NCI-H2196 treated with DMSO at 0.1 percent for 48 hours (cell line): ENCODE measurements at regions not wholly inside any gene's neighbourhood (a gene's known extent, or its start where the extent isn't known, plus 50 kb on each side); places are given as distances from the start of the nearest gene placed in this dataset.
A peak's percentile ranks its signal among the peaks of the same experiment; 100 is the strongest.

Source experiments
- DNase-seq: peaks from one replicate; lab custom pipeline; 2025; ENCODE audit not compliant: unreplicated experiment; lab: John Stamatoyannopoulos, UW

- DNase-seq, result peak; percentile 19
Observed at GRCh38 chr5:152271420-152271819, 133.7 kb downstream of the NMUR2 start.

DNA sequence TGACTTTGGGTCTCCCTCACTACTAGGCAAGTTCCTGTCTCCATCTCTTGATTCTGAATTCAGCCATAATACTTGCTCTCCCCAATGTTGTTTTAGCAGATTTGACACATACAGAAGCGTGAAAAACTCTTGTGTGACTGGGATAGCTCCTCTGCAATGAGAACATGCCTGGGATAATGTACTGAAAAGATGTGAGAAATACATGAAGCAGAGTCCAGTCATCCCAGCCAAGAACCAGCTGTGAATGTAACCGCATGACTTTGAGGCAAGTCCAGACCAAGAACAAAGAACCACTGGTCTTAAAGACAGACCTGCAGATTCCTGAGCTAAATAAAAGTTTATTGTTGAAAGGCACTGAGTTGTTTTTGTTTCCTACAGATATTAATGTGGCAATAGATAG lies 135.0 kb downstream of the NMUR2 start:
- no peak for DNase-seq

DNA sequence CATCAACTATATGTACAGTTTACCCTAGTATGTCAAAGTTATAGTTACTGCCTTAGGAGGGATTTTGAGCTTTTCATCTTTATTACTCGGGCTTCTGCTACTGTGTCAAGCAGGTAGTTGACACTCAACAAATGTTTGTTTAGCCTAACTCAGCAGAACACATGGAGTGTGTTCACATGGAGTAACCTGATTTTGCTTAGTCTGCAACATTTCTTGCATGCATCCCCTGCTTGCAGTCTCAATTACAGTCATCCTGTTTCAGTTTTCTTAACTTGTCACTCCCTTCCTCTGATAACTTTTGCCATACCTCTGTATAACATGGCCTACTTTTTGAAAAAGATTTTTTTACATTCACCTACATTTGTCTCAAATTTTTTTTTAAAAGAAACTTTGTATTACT lies 135.5 kb downstream of the NMUR2 start:
- no peak for DNase-seq

- no peak for DNase-seq
Observed at GRCh38 chr5:152264645-152265254, 140.3 kb downstream of the NMUR2 start.

GRCh38 chr5:152262667-152263066 lies 142.4 kb downstream of the NMUR2 start:
- DNase-seq, result no peak

GRCh38 chr5:152260940-152261339 lies 144.1 kb downstream of the NMUR2 start:
- no peak for DNase-seq

GRCh38 chr5:152259702-152260101 lies 145.4 kb downstream of the NMUR2 start:
- DNase-seq, result no peak

- DNase-seq, result no peak
Observed at GRCh38 chr5:152256580-152256979, 148.5 kb downstream of the NMUR2 start.

GRCh38 chr5:152255411-152255810 lies 149.7 kb downstream of the NMUR2 start:
- DNase-seq, result no peak

DNA sequence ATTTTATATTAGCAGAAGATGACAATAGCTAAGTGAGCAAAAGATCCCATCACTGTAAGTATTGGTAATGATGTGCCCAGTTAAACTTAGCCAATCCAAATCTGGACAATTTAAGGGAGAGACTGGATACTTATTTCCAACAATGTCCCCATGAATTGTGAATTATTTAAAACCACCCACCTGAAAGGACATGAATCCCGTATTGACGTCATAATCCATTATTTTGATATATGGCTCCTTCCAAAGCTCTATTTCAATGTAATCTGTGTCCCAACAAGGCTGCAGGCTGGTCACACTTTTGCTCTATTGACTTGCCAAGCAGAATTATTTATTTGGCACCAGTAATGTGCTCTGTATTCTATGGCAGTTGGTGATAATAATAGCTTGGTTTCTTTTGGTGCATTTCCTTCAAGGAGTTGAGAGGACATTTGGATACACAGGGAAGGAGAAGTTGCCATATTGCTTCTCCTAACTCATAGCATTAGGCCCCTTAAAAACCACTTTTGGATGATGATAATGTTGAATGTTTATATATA lies 157.2 kb downstream of the NMUR2 start:
- no peak for DNase-seq

DNA sequence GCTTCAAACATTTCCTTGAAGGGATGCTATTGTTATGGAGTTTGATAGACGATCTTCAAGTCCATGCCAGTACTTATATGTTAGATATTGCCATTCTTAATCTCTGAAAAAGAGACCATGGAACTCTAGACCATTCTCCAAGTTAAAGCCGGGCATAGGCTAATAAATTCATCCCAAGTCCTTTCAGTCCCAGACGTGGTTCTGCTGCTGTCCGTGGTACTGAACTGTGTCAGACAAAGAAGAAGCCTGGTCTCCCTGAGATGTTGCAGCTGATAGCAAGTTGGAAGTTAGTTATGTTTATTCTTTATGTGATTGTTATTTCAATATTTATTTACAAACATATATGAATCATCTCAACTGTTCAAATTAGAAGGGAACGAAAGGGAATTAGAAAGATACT lies 158.7 kb downstream of the NMUR2 start:
- DNase-seq, result no peak

GRCh38 chr5:152237531-152237930 lies 167.5 kb downstream of the NMUR2 start:
- DNase-seq, result no peak

GRCh38 chr5:152226191-152226590 lies 178.9 kb downstream of the NMUR2 start:
- DNase-seq, result no peak

GRCh38 chr5:152221721-152222629 lies 183.1 kb downstream of the NMUR2 start:
- DNase-seq, result no peak

DNA sequence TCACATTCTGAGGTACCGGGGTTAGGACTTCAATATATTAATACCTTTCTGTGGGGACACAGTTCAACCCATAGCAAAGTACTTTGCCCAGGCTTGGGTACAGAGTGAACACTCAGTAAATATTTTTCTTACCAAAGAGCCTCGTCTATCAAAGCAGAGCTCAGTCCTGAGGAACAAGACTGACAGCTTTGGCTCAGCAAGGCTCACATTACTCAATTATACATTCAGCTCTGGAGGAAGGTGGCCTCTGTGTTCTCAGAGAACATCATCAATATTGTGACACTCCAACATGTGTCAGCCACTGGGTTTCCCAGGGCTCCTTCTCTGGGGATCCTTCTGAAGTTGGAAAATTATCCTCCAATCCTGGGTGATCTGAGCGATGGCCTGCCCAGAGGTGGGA lies 186.4 kb downstream of the NMUR2 start:
- no peak for DNase-seq

DNA sequence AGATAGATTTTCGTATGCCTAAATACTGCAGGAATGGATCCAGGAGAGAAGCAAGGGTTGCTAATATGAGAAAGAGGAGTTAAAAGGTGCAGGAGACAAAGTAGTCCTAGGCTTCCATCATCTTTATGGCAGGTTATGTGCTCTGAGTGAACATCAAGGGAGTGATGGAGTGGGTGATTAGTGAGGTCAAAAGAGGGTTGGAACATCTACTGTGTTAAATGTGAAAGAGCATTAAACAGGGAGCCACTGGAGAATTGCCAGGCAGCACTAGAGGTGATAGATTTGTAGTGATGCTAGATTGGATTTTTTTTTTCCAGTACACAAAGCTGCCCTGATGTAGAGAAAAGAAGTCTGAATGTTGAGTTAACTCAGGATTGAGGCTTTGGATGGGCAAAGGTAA lies 199.3 kb downstream of the NMUR2 start:
- no peak for DNase-seq

- DNase-seq, result no peak
Observed at GRCh38 chr5:152202321-152202720, 202.8 kb downstream of the NMUR2 start.

DNA sequence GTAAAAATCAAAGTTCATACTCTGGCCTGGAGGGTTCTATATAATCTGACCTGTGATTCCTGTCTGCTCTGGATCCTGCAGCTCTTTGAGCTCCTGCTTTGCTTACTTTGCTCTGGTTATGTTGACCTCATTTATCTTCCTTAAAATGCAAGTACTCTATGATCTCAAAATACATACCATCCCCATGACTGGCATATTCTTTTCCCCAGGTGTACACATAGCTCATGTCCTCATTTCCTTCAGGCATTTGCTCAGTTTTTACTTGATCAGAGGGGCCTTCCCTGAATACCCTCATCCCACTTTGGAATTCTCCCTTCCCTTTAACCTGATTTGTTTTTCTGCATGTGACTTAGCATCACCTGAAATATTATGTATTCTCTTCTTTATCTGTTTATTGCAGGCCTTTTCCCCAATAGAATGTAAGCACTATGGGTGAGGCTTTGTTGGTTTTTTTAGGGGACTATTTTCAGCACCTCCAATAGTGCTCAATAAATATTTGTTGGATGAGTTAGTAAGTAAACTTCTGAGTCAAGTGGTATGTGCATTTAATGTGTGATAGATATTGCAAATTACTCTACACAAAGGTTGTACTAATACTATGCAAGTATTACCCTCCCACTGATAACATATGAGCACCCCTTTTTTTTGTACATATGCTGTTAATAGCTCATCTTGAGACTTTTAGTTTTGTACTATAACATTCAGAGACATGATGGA lies 211.5 kb downstream of the NMUR2 start:
- DNase-seq, result no peak

GRCh38 chr5:152188251-152188650 lies 216.8 kb downstream of the NMUR2 start:
- DNase-seq, result no peak

GRCh38 chr5:152187668-152188067 lies 217.4 kb downstream of the NMUR2 start:
- no peak for DNase-seq

DNA sequence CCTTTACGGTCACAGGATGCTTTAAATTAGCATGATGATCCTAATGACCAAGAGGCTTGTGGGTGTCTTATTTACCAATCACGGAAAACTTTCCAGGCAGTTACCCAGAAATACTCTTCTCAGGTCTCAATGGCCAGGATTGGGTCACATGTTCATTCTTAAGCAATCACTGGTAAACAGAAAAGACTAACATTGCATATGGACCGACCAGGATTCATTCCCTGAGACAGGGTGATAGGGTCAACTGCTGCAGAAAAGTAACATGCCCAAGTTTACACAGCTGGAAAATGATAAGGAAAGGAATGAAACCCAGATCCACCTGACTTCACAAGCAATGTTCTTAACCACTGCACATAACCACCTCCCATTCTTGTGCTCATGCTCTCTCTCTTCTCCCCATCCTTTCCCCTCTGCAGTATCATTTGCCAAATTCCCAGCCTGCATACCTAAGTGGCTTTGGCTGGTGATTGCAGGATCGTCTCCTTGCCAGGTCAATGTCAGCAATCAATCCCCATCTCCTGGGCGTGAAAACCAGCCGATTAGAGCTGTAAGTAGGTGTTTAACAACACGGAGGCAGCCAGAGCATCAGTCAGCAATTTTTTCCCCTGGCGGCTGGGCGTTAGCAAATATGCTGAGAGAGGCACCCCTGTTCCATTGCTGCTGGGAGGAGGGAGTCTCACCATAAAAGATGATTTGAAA lies 219.4 kb downstream of the NMUR2 start:
- no peak for DNase-seq
